ENCODE measurements at regions not wholly inside any gene's neighbourhood (a gene's known extent, or its start where the extent isn't known, plus 50 kb on each side); places are given as distances from the start of the nearest gene placed in this dataset.

DNA sequence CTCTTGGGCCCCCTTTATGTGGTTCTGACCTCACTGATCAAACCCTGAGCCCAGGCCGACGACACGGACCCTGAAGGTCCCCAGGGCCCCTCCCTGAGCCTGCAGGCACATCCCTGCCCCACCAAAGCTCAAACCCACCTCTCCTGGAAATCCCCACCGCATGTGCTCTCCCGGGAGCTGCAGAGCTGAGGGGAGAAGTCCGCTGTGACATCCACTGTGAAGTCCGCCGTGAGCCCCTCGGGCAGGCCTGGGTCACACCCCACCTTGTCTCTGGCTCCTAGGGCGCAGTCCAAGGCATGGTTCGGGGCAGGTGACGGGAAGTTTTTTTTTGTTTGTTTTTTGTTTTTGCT lies 100.2 kb downstream of the MICALL2 start:
- peaks cover 10% of the 10 kb centered on the region for H3K27me3 Mint-ChIP-seq
- no peak overlapping the region for H3K27ac Mint-ChIP-seq
- TF ChIP-seq, protein P1, sequence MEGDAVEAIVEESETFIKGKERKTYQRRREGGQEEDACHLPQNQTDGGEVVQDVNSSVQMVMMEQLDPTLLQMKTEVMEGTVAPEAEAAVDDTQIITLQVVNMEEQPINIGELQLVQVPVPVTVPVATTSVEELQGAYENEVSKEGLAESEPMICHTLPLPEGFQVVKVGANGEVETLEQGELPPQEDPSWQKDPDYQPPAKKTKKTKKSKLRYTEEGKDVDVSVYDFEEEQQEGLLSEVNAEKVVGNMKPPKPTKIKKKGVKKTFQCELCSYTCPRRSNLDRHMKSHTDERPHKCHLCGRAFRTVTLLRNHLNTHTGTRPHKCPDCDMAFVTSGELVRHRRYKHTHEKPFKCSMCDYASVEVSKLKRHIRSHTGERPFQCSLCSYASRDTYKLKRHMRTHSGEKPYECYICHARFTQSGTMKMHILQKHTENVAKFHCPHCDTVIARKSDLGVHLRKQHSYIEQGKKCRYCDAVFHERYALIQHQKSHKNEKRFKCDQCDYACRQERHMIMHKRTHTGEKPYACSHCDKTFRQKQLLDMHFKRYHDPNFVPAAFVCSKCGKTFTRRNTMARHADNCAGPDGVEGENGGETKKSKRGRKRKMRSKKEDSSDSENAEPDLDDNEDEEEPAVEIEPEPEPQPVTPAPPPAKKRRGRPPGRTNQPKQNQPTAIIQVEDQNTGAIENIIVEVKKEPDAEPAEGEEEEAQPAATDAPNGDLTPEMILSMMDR (conservative IDR thresholded peaks at IDR 0.05) = no peak
- H3K4me3 Mint-ChIP-seq = no peak overlapping the region
- H3K4me1 Mint-ChIP-seq (ENCODE audit: unreplicated experiment) = peaks cover 8% of the 10 kb centered on the region
- H3K9me3 Mint-ChIP-seq = no peaks in the 10 kb centered on the region
- H3K36me3 Mint-ChIP-seq = no peaks in the 10 kb centered on the region
- DNase-seq (ENCODE audit: extremely low spot score, unreplicated experiment) = no peak

DNA sequence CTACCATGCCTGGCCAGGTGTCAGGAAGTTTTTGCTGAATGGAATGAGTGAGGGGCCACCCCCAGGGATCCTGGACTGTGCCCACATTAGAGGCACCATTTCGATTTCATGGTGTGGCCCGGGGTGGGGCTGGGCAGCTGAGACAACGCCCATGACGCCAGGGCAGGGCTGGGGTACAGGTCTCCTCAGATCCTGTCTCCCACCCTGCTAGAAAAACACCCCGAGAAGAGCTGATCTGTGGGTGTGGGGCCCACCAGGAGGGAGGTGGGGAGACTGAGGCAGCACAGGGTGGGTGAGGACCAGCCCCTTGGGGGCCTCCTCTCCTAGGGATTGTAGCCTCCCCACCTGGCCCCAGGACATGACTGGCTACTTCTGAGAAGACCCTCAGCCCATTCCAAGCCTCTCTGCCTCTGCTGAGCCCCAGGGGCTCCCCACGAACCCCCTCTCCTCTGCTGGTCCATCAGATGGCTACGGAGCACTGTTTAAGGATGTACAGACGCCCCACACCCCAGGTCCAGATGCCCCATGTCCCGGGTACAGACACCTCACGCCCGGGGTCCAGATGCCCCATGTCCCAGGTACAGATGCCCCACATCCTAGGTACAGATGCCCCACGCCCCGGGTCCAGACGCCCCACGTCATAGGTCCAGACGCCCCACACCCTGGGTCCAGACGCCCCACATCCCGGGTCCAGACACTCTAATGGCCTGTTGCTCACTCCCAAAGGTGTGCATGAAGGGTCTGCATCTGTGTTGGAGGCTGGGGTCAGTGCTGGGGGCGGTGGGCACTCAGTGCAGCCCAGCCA lies 99.4 kb downstream of the MICALL2 start:
- H3K9me3 Mint-ChIP-seq = no peaks in the 10 kb centered on the region
- no peaks in the 10 kb centered on the region for H3K36me3 Mint-ChIP-seq
- DNase-seq (ENCODE audit: extremely low spot score, unreplicated experiment) = no peak
- no peak overlapping the region for H3K4me3 Mint-ChIP-seq
- TF ChIP-seq, protein P1 (conservative IDR thresholded peaks at IDR 0.05) = no peak
- no peak overlapping the region for H3K27ac Mint-ChIP-seq
- H3K27me3 Mint-ChIP-seq = peaks cover 10% of the 10 kb centered on the region
- peaks cover 8% of the 10 kb centered on the region for H3K4me1 Mint-ChIP-seq (ENCODE audit: unreplicated experiment)

DNA sequence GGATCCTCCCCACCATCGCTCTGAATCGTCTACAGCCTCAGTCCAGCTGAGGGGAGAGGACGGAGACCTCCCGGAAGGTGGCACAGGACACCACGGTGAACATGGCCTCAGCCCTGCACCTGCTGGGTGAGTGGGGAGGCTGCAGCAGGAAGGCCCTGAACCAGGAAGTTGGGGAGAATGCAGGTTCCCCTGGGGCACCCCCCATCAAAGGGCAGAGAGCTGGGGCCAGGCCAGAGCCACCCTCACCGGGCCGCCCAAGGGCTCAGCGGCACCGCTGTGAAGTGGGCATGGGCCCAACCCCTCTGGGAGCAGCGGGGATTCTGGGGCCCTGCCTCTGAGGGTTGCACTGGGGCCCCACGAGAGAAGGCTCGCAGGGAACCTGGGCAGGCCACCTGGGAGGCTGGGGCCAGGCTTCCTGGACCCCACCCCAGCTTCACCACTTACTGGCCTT lies 98.7 kb downstream of the MICALL2 start:
- TF ChIP-seq, protein P1 (conservative IDR thresholded peaks at IDR 0.05) = no peak
- Mint-ChIP-seq H3K36me3 (no peaks in the 10 kb centered on the region), H3K27ac (no peak overlapping the region), H3K4me3 (no peak overlapping the region), H3K27me3 (peaks cover 13% of the 10 kb centered on the region), H3K4me1 (ENCODE audit: unreplicated experiment) (peaks cover 8% of the 10 kb centered on the region), H3K9me3 (no peaks in the 10 kb centered on the region)
- no peak for DNase-seq (ENCODE audit: extremely low spot score, unreplicated experiment)

DNA sequence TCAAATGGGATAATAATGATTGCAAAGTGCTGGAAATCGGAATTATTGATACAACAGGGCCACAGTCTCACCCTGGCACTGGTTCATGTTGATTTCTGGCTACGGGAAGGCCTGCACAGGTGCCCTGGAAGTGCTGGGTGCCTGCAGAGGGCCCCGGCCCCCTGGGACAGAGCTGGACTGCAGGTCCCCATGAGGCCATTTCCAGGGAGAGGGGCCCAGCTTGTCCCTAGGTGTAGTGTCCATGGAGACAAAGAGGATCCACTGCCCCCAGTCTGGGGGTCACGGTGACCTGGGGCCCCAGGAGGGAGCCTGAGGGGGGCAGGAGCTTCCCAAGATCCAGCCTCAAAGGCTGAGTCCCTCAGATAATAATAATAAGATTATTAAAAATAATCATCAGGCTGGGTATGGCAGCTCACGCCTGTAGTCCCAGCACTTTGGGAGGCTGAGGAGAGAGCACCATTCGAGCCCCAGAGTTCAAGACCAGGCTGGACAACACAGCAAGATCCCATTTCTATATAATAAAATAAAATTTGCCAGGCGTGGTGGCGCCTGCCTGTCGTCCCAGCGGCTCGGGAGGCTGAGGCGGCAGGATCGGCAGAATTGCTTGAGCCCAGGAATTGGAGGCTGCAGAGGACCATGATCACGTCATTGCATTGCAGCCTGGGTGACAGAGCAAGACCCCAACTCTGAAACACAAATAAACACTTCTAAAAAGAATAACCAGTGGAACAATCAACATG lies 98.1 kb downstream of the MICALL2 start:
- H3K36me3 Mint-ChIP-seq = no peaks in the 10 kb centered on the region
- no peak for DNase-seq (ENCODE audit: extremely low spot score, unreplicated experiment)
- TF ChIP-seq, protein P1 (conservative IDR thresholded peaks at IDR 0.05) = no peak
- no peaks in the 10 kb centered on the region for H3K9me3 Mint-ChIP-seq
- H3K27me3 Mint-ChIP-seq = peaks cover 15% of the 10 kb centered on the region
- no peak overlapping the region for H3K27ac Mint-ChIP-seq
- peaks cover 4% of the 10 kb centered on the region for H3K4me1 Mint-ChIP-seq (ENCODE audit: unreplicated experiment)
- H3K4me3 Mint-ChIP-seq = no peak overlapping the region

DNA sequence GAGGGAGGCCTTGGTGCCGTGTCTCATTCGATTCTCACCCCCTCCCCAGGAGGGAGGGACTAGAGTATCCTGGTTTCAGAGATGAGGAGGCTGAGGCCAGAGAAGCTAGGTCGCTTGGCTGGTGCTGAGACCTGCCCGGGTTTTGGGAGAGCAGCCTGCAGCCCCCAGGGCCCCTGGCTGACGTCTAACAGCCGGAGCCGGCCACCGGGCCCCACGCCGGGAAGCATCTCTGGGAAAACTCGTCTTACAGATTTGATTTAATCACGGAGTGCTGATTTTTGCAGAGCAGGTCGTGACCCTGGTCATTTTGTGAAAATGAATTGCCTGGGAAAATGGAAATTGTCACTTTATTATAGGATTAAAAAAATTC lies 97.5 kb downstream of the MICALL2 start:
- Mint-ChIP-seq H3K27me3 (peaks cover 15% of the 10 kb centered on the region), H3K4me1 (ENCODE audit: unreplicated experiment) (peaks cover 4% of the 10 kb centered on the region), H3K27ac (no peak overlapping the region), H3K4me3 (no peak overlapping the region), H3K9me3 (no peaks in the 10 kb centered on the region), H3K36me3 (no peaks in the 10 kb centered on the region)
- TF ChIP-seq, protein P1 (conservative IDR thresholded peaks at IDR 0.05) = no peak
- DNase-seq (ENCODE audit: extremely low spot score, unreplicated experiment) = no peak

Measured in type B pancreatic cell (in vitro differentiated cells).